ENCODE measurements at regions not wholly inside any gene's neighbourhood (a gene's known extent, or its start where the extent isn't known, plus 50 kb on each side); places are given as distances from the start of the nearest gene placed in this dataset.
"Not testable (repeated sequence)": the region's sequence is repeated elsewhere in the genome, so short reads cannot be mapped to it uniquely, and the experiment has no call there.

DNA sequence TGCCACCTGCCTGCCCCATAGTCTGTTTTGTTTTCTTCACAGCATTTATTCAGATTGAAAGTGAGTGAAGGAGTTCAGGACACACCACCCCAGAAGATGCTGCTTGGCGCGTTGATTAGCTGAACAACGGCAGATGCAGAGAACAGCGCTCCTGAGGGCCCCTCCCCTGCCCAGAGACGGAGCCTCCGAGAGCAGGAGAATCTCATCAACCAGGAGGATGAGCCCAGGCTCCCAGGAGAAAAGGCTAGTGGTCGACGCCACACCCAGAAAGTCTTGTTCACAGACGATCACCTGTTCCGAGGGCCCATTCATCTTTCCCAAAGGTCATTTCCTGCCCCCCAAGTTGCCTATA, 180.4 kb upstream of the PPP1R26 start:
- no peak for DNase-seq

DNA sequence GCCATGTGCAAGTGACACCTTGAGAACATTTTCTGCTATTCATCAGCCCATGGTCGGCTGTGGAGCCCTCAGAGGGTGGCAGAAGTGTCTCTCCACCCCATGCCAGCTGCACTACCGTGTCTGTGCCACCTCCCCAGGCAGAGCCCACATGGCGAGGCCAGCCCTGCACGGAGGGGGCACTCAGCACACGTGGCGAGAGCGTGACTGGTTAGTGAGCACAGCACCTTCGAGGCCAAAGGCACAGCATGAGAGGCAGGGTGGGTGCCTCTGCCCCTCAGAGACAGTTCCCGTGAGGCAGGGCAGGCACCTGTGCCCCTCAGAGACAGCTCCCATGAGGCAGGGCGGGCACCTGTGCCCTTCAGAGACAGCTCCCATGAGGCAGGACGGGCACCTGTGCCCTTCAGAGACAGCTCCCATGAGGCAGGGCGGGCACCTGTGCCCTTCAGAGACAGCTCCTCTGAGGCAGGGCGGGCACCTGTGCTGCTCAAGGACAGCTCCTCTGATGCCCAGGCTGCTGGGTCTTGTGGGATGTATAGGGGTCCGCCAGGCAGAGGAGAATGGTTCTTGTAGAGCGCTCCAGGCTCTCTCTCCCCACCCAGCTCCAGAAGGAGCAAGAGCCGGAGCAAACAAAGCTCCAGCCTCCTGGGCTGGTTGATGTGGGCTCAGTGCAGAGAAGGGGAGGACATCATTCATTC, 179.8 kb upstream of the PPP1R26 start:
- DNase-seq, result no peak

DNA sequence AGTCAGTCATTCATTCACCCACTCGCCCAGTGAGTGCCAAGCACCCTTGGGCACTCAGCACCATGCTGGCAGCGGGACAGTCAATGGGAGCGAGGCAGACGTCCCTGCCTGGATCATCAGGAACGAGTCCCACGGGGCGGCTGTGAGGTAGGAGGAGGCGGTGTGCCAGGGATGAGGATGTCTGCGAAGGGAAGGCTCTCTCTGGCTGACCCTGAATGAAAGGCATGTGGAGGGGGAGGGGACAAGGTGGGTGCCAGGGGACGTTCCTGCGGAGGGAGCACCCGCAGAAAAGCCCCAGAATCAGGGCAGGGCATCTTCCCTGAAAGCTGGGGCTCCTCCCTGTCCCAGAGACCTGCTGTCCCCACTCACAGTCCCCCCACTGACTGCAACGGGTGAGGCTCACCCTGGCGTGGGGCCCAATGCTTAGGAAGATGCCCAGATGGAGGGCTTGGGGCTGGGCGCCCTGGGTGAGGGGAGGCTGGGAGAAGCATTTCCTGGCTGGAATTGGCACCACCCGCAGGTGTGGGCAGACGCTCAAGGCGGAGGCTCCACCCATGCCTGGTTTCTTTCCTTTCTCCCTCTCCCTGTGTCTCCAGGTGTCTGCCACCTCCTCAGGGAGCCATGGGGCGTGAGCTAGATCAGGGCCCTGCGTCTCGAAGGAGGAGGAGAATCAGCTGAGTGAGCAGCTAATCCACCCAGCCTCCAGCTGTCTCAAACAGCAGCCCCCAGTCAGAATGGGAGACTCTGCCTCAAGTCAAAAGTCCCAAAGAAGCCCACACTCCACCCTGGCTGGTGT, 179.0 kb upstream of the PPP1R26 start:
- DNase-seq, result no peak

DNA sequence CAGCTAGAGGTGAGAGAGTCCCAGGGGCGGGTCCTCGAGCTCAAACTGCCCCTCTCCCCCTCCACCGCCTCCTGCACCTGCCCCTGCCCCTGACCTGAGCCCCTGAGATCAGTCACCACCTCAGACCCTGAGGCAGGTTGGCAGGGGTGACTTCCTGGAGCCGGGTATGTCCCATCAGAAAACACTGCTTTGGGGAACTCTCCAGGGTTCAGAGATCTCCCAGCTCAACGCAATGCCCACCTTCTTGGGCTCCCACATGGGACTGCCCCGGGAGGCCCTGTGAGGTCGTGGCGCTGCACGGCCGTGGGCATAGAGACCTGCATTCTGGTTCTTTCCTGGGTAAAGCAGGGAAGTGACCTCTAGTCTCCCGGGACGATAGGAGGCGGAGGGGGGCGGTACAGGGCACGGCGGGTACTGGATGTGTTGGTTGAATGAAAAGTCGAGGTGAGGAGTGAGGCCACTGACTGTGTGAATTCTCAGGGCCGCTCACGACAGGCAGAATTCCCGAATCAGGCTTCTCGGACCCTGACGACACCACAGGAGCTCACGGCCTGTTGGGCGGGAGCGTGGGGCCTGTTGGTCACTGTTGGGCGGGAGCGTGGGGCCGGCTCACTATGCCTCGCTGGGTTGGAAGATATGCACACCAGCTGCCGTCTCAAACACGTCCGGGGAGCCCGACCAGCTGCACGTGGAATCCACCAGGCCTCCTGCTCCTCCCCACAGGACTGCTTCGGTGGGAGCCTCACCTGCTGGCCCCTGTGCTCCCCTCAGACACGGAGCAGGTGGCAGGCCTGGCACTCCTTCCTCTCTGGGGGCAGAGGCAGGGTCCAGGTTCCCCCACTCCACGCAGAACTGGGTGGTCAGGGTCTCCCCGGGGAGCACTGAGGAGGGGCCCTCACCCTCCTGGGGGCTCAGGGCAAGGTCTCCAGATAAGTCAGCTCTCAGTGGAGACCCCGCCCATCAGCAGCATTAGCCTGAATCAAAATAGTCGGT, 178.0 kb upstream of the PPP1R26 start:
- DNase-seq, result no peak

DNA sequence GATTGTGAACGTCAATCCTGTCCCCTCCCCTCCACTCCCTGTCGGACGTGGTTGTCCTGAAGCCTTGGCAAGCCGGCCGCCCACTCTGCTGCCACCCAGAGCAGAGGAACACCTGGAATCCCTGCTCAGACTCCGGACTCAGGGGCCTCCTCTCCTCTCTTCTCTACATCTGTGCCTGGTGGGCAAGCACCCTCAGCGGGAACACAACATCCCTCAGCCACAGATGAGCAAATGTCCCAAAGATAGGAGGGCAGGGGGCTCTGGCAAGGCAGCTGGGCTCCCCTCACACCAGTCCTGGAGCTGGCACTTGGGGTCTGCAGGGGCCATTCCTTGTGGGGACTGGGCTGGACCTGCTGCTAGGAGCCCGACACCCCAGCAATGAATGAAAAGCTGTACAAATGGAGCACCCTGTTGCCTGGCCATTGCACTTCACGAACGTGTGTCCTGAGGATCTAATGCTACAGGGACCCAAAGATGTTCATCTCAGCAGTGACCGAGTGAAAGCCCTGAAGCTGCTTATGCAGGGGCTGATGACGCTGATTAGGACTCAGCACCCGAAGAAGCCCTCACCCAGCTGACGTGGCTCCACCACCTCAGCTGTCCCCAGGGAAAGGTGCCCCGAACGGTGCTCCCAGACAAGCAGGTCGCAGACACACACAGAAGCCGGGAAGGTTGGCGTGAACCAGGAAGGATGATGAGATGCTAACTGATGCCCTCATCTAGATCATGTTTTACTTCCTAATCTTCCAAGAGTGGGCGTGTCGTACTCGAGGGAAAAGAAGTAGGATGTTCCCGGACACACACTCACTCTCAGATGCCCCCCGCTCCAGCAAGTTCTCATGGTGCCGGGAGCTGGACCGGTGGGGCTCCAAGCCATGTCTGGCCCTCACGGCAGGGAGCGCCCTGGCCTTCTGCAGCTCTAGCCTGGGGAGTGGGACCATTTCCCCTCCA, 177.0 kb upstream of the PPP1R26 start:
- DNase-seq, result no peak

DNA sequence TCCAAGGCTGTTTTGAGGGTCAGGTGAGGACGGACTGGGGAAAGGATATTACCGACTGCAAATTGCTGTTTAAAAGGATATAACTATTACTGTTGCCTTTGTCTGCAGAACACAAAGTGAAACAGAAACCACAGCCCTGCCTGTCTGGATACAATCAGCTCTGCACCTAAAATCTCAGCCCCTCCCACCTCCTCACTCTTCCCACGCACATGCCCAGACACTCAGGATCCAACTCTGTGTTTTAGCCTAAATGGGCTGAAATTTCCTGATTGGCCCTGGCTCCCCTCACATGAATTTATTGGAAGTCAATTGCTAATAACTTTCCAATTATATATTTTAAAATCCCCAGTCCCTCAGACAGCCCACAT, 176.3 kb upstream of the PPP1R26 start:
- DNase-seq, result no peak

DNA sequence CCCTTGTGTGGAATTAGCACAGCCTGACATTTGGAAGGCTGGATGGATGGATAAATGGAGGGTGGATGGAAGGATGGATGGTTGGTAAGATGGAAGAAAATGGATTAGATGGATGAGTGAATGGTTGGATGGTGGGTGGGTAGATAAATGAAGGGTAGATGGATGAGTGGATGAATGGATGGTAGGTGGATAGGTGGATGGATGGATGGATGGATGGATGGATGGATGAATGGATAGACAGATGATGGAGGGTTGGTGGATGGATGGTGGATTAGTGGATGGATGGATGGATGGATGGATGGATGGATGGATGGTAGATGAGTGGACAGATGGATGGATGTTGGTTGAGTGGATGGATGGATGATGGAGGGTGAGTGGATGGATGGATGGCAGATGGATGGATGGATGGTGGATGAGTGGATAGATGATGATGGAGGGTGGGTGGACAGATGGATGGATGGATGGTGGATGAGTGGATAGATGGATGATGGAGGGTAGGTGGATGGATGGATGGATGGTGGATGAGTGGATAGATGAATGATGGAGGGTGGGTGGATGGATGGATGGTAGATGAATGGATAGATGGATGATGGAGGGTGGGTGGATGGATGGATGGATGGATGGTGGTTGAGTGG, 175.6 kb upstream of the PPP1R26 start:
- no peak for DNase-seq

DNA sequence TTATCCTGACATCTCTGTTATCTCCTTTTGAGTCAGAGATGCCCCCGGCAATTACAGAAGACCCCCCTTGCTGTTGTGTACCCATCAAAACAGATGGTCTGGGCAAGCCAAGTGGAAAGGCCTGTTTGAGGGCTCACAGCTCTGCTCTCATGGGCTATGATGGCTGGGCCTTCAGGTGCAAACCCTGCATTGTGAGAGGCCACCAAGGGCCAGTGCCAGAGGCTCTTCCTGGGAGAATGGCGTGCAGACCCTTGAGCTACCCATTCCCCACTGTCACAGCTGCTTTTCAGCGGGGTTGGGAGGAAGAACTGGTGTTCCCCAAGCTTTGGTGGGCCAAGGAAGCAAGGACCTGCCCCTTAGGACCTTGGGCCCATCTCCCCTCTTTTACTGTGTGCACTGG, 174.7 kb upstream of the PPP1R26 start:
- DNase-seq, result no peak

DNA sequence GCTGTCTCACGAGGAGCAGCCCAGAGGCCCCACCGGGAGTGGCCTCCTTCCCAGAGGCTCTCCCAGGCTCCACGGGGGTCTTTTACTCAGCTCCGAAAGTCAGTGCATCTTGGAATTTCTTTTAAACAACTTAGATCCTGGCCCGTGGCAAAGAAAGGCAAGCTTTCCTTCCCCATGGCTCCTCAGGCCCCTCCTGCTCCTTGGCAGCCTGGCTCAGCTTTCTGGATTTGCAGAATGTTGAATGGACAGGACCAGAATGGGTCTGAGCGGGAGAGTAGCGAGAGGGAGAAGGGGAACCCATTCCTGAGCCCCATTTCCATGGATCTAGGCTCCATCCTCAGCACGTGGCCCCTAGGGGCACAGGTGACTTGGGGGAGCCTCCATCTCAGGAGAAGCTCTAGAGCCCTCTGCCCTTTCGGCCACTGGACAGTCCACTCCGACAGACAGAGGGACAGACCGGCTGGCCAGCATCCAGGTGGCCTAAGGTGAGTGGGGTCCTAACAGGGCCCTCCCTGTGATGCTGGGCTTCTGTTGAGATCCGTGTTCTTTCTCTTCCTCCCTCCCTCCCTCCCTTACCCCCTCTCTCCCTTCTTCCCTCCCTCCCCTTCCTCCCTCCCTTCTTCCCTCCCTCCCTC, 173.9 kb upstream of the PPP1R26 start:
- DNase-seq, result no peak

DNA sequence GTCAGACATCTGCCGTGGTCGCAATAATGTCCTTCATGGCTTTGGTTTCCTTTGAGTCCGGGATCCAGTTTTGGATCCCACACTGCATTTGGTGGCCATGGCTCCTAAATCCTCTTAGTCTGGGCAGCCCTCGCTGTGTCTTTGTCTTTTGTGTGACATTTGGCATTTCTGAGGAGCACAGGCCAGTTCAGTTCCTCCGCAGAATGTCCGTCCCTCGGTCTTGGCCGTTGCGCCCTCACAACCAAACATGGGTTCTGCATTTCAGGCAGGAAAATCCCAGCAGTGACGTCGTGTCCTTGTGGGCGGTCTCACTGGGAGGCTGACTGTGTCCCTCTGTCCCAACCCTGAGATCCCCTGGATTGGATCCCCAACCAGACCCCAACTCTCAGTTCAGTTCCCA, 172.9 kb upstream of the PPP1R26 start:
- DNase-seq, result no peak

DNA sequence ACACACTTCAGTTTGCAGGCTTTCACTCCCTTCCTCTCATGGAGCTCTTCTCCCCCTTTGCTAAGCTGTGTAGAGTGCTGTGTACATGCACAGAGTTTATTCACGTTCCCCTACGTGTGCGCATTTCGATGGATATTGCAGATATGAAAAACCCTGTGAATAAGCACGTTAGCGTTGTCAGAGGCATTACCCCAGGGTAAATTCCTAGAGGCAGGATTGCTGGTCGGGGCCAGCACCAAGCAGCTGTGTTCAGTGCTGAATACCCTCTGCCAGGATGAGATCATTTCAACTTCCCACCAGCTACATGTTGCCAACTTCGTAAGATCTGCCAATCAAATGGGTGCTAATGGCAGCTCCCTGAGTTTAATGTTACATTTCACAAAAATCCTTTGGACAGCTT, 172.3 kb upstream of the PPP1R26 start:
- DNase-seq, result no peak

DNA sequence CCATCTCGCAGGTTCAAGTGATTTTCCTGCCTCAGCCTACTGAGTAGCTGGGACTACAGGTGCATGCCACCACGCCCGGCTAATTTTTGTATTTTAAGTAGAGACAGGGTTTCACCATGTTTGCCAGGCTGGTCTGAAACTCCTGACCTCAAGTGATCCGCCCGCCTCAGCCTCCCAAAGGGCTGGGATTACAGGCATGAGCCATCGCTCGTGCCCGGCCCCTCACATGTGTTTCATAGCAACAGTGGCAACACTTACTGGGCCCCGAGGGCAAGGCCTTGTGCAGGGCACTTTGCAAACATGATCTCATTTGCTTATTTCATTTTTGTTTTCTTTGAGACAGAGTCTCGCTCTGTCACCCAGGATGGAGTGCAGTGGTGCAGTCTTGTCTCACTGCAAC, 171.7 kb upstream of the PPP1R26 start:
- DNase-seq, result not testable (repeated sequence)

DNA sequence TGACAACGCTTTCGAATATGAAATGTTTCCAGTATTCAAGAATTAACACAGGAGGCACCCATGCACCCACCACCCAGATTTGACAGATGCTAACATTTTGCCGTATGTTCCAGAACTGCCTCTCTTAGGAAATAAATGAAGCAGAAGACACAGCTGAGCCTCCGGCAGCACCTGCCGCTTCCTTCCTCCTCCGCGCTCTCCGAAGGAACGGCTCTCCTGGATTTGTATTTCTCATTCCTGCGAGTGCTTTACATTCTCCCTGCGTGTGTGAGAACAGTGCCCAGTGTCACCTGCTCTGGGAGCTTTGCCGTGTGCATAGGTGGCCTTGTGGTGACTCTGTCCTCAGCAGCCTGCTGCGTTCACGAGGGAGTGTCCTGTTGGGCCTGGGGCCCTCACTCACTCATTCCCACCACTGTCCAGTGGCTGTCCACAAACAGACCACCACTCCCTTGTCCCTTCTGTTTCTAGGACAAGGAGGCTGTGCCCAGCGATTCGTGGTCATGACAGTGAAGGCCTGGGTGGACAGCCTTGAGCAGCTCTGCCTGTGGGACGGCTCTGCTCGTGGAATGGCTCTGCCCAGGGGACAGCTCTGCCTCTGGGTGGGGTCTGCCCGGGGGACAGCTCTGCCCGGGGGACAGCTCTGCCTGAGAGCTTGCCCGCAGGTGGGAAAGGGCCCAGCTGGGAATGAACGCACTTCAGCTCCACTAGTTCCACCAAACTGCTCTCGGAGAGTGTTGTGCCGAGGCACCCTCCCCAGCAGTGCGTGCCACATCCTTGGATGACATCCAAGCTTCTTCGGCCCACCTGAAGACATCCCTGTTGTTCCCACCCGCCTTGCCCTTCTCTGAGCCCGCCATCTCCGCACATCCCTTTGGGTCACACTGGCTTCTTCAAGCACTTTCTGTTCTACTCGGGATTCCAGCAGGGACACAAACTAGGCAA, 170.5 kb upstream of the PPP1R26 start:
- no peak for DNase-seq

DNA sequence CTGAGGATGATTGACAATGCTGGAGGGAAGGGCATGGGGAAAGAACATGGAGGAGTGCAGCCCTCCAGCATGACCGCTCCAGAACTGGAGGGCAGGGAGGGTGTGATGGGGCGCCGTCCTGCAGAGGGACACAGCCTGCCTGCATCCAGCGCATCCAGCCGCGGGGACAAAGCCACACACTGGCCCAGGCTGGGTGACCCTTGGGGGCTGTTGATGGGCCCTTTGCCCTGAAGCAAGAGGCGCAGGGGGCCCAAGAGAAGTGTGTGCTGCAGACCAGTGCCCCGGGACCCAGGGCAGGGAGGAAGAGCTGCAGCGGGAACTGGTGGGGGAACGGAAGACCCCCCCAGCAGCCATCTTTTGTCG, 169.8 kb upstream of the PPP1R26 start:
- DNase-seq, result no peak

DNA sequence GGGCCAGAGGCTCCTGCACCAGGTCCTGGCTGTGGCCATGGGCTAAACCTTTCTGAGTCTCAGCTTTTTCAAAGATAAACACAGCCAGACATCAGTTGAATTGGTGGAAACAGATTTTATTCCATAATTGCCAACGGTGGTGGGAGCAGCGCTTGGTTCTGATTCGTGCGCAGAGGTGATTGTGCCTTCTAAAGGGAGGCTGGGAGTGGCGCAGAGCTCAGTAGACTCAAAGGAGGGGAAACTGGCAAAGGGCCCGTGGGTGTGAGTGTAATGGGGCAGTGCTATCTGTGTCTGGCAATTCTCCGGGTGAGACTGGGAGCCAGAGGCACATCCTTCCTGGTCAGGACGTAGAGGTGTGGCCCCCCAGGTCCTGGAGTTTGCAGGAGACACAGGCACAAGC, 169.4 kb upstream of the PPP1R26 start:
- no peak for DNase-seq

DNA sequence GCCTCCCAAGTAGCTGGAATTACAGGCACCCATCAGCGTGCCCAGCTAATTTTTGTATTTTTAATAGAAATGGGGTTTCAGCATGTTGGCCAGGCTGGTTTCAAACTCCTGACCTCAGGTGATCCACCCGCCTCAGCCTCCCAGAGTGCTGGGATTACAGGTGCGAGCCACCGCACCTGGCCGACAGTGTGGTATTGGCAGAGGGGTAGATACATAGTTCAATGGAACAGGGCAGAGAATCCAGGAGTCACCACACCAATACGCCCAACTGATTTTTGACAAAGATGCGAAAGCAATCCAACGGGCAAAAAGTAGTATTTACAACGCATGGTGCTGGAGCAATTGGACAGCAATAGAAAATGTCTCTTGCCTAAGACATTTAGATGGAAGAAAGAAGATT, 164.0 kb upstream of the PPP1R26 start:
- DNase-seq, result no peak

DNA sequence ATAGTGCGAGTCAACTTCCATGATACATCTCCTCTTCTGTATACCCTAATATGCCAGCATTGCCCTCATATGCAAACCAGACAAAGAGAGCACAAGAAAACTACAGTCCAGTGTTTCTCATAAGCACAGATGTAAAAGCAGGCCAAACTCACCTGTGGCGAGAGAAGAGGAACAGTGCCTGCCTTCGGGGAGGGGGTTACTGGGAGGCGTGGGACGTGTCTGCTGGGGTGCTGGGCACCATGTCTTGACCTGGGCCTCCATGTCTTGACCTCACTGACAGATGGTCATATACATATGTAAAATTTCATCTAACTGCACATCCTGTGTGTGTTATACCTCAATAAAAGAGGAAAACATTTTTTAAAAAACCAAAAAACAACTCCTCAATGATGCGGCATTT, 159.3 kb upstream of the PPP1R26 start:
- DNase-seq, result no peak

DNA sequence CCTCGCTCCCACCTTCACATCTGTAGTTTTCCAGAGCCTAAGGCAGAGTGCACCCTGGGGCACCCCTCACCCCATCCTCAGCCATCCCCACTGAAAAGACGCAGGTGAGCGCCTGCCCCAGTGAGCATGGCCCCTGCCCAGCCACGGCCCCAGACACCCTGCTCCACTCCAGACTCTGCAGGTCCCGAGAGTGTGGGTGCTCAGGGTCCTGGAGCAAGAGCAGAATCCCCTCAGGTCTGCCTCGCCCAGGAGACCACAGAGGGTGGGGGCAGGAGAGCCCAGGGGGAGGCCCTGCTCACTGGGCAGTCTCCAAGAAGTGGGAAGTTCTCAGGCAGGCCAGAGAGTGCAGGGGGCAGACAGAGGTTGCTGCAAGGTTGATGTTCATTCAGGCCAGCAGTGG, 158.6 kb upstream of the PPP1R26 start:
- no peak for DNase-seq

DNA sequence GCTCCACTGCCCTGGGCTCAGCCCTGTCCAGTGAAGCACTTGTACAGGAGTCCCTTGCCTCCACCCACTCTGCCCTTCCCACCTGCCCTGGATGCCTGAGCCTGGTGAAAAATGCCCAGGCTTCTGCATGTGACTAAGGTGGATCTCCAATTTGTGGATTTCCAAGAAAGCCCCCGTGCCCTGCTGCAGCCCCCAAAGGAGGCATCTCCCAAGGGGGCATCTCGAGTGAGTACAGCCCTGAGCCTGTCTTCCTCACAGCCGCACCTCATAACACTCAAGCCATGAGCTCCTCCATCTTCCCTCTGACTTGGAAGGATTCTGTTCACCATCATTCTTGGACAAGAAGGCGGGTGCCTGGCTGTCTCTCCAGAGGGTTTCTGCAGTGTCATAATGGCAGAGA, 158.0 kb upstream of the PPP1R26 start:
- no peak for DNase-seq

DNA sequence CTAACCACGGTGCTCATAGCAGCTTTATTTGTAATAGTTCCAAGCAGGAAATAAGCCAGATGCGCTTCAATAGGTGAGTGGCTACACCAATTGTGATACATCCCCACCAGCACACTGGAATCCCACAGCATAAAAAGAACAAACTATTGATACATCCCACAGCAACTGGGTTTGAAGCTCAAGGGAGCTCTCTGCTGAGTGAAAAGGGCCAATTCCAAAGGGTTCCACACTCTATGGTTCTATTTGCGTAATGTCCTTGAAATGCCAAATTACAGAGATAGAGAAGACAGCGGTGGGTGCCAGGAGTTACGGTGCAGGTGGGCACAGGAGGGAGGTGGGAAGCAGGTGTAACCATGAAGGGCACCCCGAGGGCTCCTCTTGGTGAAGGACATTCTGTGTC, 155.3 kb upstream of the PPP1R26 start:
- DNase-seq, result no peak
